NCI-H2107 treated with DMSO at 0.1 percent for 48 hours (cell line): ENCODE measurements at regions not wholly inside any gene's neighbourhood (a gene's known extent, or its start where the extent isn't known, plus 50 kb on each side); places are given as distances from the start of the nearest gene placed in this dataset.

Experiments
- DNase-seq: peaks from one replicate; lab custom pipeline; 2025; ENCODE audit not compliant: unreplicated experiment; lab: John Stamatoyannopoulos, UW

GRCh38 chr4:188197566-188197965 is 58.3 kb downstream of the TRIML1 start:
- DNase-seq = no peak

GRCh38 chr4:188198982-188199792 is 59.9 kb downstream of the TRIML1 start:
- DNase-seq = no peak

- no peak for DNase-seq
Observed at GRCh38 chr4:188201851-188202250, 62.6 kb downstream of the TRIML1 start.

GRCh38 chr4:188206783-188207182 is 67.5 kb downstream of the TRIML1 start:
- no peak for DNase-seq

- DNase-seq = no peak
Observed at GRCh38 chr4:188214861-188215260, 75.6 kb downstream of the TRIML1 start.

- no peak for DNase-seq
Observed at GRCh38 chr4:188218392-188218791, 79.2 kb downstream of the TRIML1 start.

- DNase-seq = no peak
Observed at GRCh38 chr4:188220006-188220405, 80.8 kb downstream of the TRIML1 start.

GRCh38 chr4:188221090-188221489 is 81.8 kb downstream of the TRIML1 start:
- DNase-seq = no peak

GRCh38 chr4:188228279-188228678 is 89.0 kb downstream of the TRIML1 start:
- no peak for DNase-seq

GRCh38 chr4:188232428-188232827 is 93.2 kb downstream of the TRIML1 start:
- no peak for DNase-seq

GRCh38 chr4:188242041-188242440 is 102.8 kb downstream of the TRIML1 start:
- no peak for DNase-seq

- no peak for DNase-seq
Observed at GRCh38 chr4:188245651-188246050, 106.4 kb downstream of the TRIML1 start.

GRCh38 chr4:188246488-188246887 is 107.2 kb downstream of the TRIML1 start:
- DNase-seq = no peak

GRCh38 chr4:188254211-188254610 is 115.0 kb downstream of the TRIML1 start:
- no peak for DNase-seq

- no peak for DNase-seq
Observed at GRCh38 chr4:188262464-188262863, 123.2 kb downstream of the TRIML1 start.

GRCh38 chr4:188263321-188263720 is 124.1 kb downstream of the TRIML1 start:
- no peak for DNase-seq

- DNase-seq = no peak
Observed at GRCh38 chr4:188266386-188266785, 127.1 kb downstream of the TRIML1 start.

GRCh38 chr4:188268131-188268908 is 129.1 kb downstream of the TRIML1 start:
- no peak for DNase-seq

GRCh38 chr4:188270273-188271069 is 131.2 kb downstream of the TRIML1 start:
- DNase-seq = no peak

GRCh38 chr4:188275686-188276085 is 136.4 kb downstream of the TRIML1 start:
- DNase-seq = no peak

GRCh38 chr4:188279184-188279583 is 139.9 kb downstream of the TRIML1 start:
- no peak for DNase-seq
